H9 (cell line): ENCODE measurements at regions not wholly inside any gene's neighbourhood (a gene's known extent, or its start where the extent isn't known, plus 50 kb on each side); places are given as distances from the start of the nearest gene placed in this dataset.

ENCODE experiments used
- DNase-seq: peaks from one replicate; pipeline ENCODE4 v3.0.0-alpha.2; 2017
- H2AFZ ChIP-seq: one replicate; pipeline ENCODE4 v1.6.1; 2013; ENCODE audit warnings: mild to moderate bottlenecking, low read length, control low read depth, moderate library complexity
- H2AK5ac ChIP-seq: 2 replicates; pipeline ENCODE4 v1.6.1; 2013; ENCODE audit warnings: low read length, control low read depth, mixed read lengths; ENCODE audit not compliant: insufficient read length
- H2BK120ac ChIP-seq: one replicate; pipeline ENCODE4 v1.6.1; 2013; ENCODE audit warnings: low read depth, mild to moderate bottlenecking, low read length, control low read depth, inconsistent platforms; ENCODE audit not compliant: poor library complexity, severe bottlenecking
- H2BK12ac ChIP-seq: 2 replicates; pipeline ENCODE4 v1.6.1; 2013; ENCODE audit warnings: low read length, control low read depth, mixed read lengths, low read depth; ENCODE audit not compliant: insufficient read length
- H2BK15ac ChIP-seq: 2 replicates; pipeline ENCODE4 v1.6.1; 2013; ENCODE audit warnings: low read depth, low read length, control low read depth
- H2BK20ac ChIP-seq: one replicate; pipeline ENCODE4 v1.6.1; 2013; ENCODE audit warnings: low read depth, mild to moderate bottlenecking, low read length, control low read depth, inconsistent platforms; ENCODE audit not compliant: poor library complexity, severe bottlenecking
- H2BK5ac ChIP-seq: 2 replicates; pipeline ENCODE4 v1.6.1; 2013; ENCODE audit warnings: low read length, control low read depth, mixed read lengths; ENCODE audit not compliant: insufficient read length
- H3K14ac ChIP-seq: 2 replicates; pipeline ENCODE4 v1.6.1; 2013; ENCODE audit warnings: low read length, control low read depth; ENCODE audit not compliant: insufficient read depth
- H3K18ac ChIP-seq: 2 replicates; pipeline ENCODE4 v1.6.1; 2013; ENCODE audit warnings: low read depth, mild to moderate bottlenecking, mixed read lengths, low read length, control low read depth; ENCODE audit not compliant: insufficient read length
- H3K23ac ChIP-seq: 2 replicates; pipeline ENCODE4 v1.6.1; 2013; ENCODE audit warnings: low read length, control low read depth, mixed read lengths, low read depth; ENCODE audit not compliant: insufficient read length
- H3K23me2 ChIP-seq: 2 replicates; pipeline ENCODE4 v1.6.1; 2013; ENCODE audit warnings: low read depth, mild to moderate bottlenecking, mixed read lengths, low read length, control low read depth; ENCODE audit not compliant: insufficient read length, poor library complexity, severe bottlenecking
- H3K27ac ChIP-seq: 2 replicates; pipeline ENCODE4 v1.5.1; 2013; ENCODE audit warnings: low read length, control low read depth, mixed read lengths, low read depth; ENCODE audit not compliant: insufficient read length
- H3K27me3 ChIP-seq: 2 replicates; pipeline ENCODE4 v1.6.1; 2013; ENCODE audit warnings: low read length, control low read depth, inconsistent platforms; ENCODE audit not compliant: insufficient read depth
- H3K4ac ChIP-seq: 2 replicates; pipeline ENCODE4 v1.6.1; 2013; ENCODE audit warnings: low read depth, mild to moderate bottlenecking, control low read depth, inconsistent platforms, low read length, moderate library complexity
- H3K4me1 ChIP-seq: 2 replicates; pipeline ENCODE4 v1.6.1; 2013; ENCODE audit warnings: low read length, control low read depth, inconsistent platforms; ENCODE audit not compliant: insufficient read depth
- H3K4me2 ChIP-seq: 2 replicates; pipeline ENCODE4 v1.6.1; 2013; ENCODE audit warnings: low read length, control low read depth, mixed read lengths; ENCODE audit not compliant: insufficient read length, insufficient read depth
- H3K56ac ChIP-seq: 2 replicates; pipeline ENCODE4 v1.6.1; 2013; ENCODE audit warnings: low read depth, mild to moderate bottlenecking, mixed read lengths, low read length, control low read depth; ENCODE audit not compliant: insufficient read length
- H3K79me1 ChIP-seq: 2 replicates; pipeline ENCODE4 v1.6.1; 2013; ENCODE audit warnings: low read depth, mild to moderate bottlenecking, moderate library complexity, low read length, control low read depth, inconsistent platforms; ENCODE audit not compliant: insufficient read depth, poor library complexity, severe bottlenecking
- H3K79me2 ChIP-seq: 2 replicates; pipeline ENCODE4 v1.6.1; 2013; ENCODE audit warnings: low read length, control low read depth, inconsistent platforms; ENCODE audit not compliant: insufficient read depth
- H3K9ac ChIP-seq: 2 replicates; pipeline ENCODE4 v1.6.1; 2013; ENCODE audit warnings: low read length, control low read depth, mixed read lengths; ENCODE audit not compliant: insufficient read length; ENCODE audit errors: extremely low read depth
- H3K9me3 ChIP-seq: one replicate; pipeline ENCODE4 v1.6.1; 2013; ENCODE audit warnings: low read depth, low read length, inconsistent platforms; ENCODE audit not compliant: control insufficient read depth
- H3T11ph ChIP-seq: one replicate; pipeline ENCODE4 v1.6.1; 2013; ENCODE audit warnings: mild to moderate bottlenecking, low read length, control low read depth, inconsistent platforms
- H4K20me1 ChIP-seq: one replicate; pipeline ENCODE4 v1.6.1; 2013; ENCODE audit not compliant: control insufficient read depth, insufficient read length, insufficient read depth
- H4K5ac ChIP-seq: 2 replicates; pipeline ENCODE4 v1.6.1; 2013; ENCODE audit warnings: low read depth, mild to moderate bottlenecking, mixed read lengths, low read length, control low read depth; ENCODE audit not compliant: insufficient read length
- H4K8ac ChIP-seq: replicated peaks from 2 replicates; pipeline ENCODE4 v1.6.1; 2013; ENCODE audit warnings: low read length, control low read depth, mixed read lengths, low read depth; ENCODE audit not compliant: insufficient read length
- H4K91ac ChIP-seq: 2 replicates; pipeline ENCODE4 v1.6.1; 2013; ENCODE audit warnings: low read depth, mild to moderate bottlenecking, moderate library complexity, mixed read lengths, low read length, control low read depth; ENCODE audit not compliant: insufficient read length
- H3K27ac Mint-ChIP-seq, 3 experiments: 2 replicates in 2 of 3; 3 replicates in 1 of 3; pipeline ENCODE4 v1.8.0; 2020 to 2021; ENCODE audit warnings: mixed read lengths in 3 of 3, mild to moderate bottlenecking in 1 of 3, moderate library complexity in 1 of 3
- H3K27me3 Mint-ChIP-seq: 2 replicates; pipeline ENCODE4 v1.8.0; 2021; ENCODE audit warnings: low read depth, mild to moderate bottlenecking, moderate library complexity, mixed read lengths
- H3K36me3 Mint-ChIP-seq, 3 experiments: 2 replicates in 2 of 3; 3 replicates in 1 of 3; pipeline ENCODE4 v1.8.0; 2020 to 2021; ENCODE audit warnings: low read depth in 3 of 3, mixed read lengths in 3 of 3; ENCODE audit not compliant: insufficient read depth in 1 of 3
- H3K4me1 Mint-ChIP-seq, 2 experiments: 2 replicates each; pipeline ENCODE4 v1.8.0; 2020; ENCODE audit warnings: mixed read lengths in 2 of 2
- H3K4me3 Mint-ChIP-seq, 2 experiments: 2 replicates in 1 of 2; 3 replicates in 1 of 2; pipeline ENCODE4 v1.8.0; 2020 to 2021; ENCODE audit warnings: mild to moderate bottlenecking in 2 of 2, mixed read lengths in 2 of 2, moderate library complexity in 1 of 2
- H3K9me3 Mint-ChIP-seq, 2 experiments: 2 replicates in 1 of 2; 3 replicates in 1 of 2; pipeline ENCODE4 v1.8.0; 2020; ENCODE audit warnings: mild to moderate bottlenecking in 2 of 2, mixed read lengths in 2 of 2, moderate library complexity in 1 of 2
- WGBS: extraction: QIAGEN DNeasy Blood & Tissue Kit; methylation state at CpG from one replicate; pipeline ENCODE4 v1.1.7; 2013; ENCODE audit warnings: missing lambda C conversion rate, low lambda C conversion rate, mixed read lengths; ENCODE audit not compliant: insufficient read length; ENCODE audit errors: extremely low coverage; 5-methylcytosine and 5-hydroxymethylcytosine counted together
- TF ChIP-seq, protein P1 (sequence below): fragments of 200-600 bp; sonication (generic); conservative IDR thresholded peaks from 3 replicates; pipeline ENCODE4 v1.8.0; 2021; ENCODE audit warnings: antibody characterized with exemption, mild to moderate bottlenecking

DNA sequence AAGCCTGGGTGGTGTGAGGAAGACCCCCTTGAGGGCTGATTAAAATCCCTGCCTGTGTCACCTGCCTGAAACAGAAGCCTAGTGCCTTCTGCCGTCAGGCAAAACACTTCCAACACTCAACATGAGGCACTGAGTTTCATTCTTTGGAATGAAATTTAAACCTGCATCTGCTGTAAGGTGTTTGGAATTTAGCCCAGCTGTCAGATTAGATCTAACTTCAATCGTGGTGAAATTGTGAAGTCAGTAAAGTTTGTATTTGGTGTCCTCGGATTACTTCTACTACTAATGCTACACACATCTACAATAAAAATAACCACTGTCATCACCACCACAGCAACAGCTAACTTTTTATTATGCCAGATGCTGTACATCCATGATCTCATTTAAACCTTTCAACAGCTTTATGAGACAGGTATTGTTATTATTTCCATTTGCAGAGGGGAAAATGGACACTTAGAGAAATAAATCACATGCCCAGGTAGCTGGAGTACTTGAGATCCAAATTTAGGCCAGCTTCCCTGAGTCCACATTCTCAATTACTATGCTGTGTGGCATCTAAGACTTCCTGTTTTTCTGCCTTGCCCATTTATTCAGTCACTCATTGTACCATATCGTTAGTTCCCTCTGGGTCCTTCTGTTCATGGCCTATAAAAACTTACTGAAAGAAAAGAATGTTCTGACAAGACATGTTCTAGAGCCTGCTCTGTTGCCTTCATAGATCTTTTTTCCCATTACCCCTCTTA, 98.2 kb upstream of the GCFC2 start:
- Mint-ChIP-seq H3K4me1 (no peaks in the 10 kb centered on the region), H3K4me3 (no peak overlapping the region), H3K36me3 (no peaks in the 10 kb centered on the region; a peak in 1 of 7 replicates), H3K9me3 (no peaks in the 10 kb centered on the region; a peak in 2 of 5 replicates), H3K27me3 (no peaks in the 10 kb centered on the region), H3K27ac (no peak overlapping the region)
- no peak overlapping the region for H2AK5ac ChIP-seq
- no peak overlapping the region for H2AFZ ChIP-seq
- H3K9me3 ChIP-seq = no peaks in the 10 kb centered on the region
- no peak overlapping the region for H3K56ac ChIP-seq
- DNase-seq = no peak
- H3T11ph ChIP-seq = no peak overlapping the region
- no peaks in the 10 kb centered on the region for H4K20me1 ChIP-seq
- no CpG with 5 or more reads among the region's 4 CpGs for WGBS
- no peaks in the 10 kb centered on the region for H3K27me3 ChIP-seq
- H3K4ac ChIP-seq = no peak overlapping the region
- no peak overlapping the region for H3K27ac ChIP-seq
- H3K79me2 ChIP-seq = no peaks in the 10 kb centered on the region
- no peak overlapping the region for H3K4me2 ChIP-seq
- no peak overlapping the region for H3K9ac ChIP-seq
- no peak overlapping the region for H2BK20ac ChIP-seq
- no peak overlapping the region for H2BK12ac ChIP-seq
- no peaks in the 10 kb centered on the region for H3K4me1 ChIP-seq
- no peak overlapping the region for H2BK5ac ChIP-seq
- no peak overlapping the region for H3K18ac ChIP-seq
- H3K23ac ChIP-seq = no peak overlapping the region
- H3K79me1 ChIP-seq = no peaks in the 10 kb centered on the region
- H2BK120ac ChIP-seq = no peak overlapping the region
- no peak overlapping the region for H4K91ac ChIP-seq
- H3K23me2 ChIP-seq = no peaks in the 10 kb centered on the region
- H4K5ac ChIP-seq = no peak overlapping the region
- TF ChIP-seq, protein P1, sequence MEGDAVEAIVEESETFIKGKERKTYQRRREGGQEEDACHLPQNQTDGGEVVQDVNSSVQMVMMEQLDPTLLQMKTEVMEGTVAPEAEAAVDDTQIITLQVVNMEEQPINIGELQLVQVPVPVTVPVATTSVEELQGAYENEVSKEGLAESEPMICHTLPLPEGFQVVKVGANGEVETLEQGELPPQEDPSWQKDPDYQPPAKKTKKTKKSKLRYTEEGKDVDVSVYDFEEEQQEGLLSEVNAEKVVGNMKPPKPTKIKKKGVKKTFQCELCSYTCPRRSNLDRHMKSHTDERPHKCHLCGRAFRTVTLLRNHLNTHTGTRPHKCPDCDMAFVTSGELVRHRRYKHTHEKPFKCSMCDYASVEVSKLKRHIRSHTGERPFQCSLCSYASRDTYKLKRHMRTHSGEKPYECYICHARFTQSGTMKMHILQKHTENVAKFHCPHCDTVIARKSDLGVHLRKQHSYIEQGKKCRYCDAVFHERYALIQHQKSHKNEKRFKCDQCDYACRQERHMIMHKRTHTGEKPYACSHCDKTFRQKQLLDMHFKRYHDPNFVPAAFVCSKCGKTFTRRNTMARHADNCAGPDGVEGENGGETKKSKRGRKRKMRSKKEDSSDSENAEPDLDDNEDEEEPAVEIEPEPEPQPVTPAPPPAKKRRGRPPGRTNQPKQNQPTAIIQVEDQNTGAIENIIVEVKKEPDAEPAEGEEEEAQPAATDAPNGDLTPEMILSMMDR = no peak
- no peak overlapping the region for H4K8ac ChIP-seq
- no peak overlapping the region for H3K14ac ChIP-seq
- H2BK15ac ChIP-seq = no peak overlapping the region
